ENCODE measurements at regions not wholly inside any gene's neighbourhood (a gene's known extent, or its start where the extent isn't known, plus 50 kb on each side); places are given as distances from the start of the nearest gene placed in this dataset.

DNA sequence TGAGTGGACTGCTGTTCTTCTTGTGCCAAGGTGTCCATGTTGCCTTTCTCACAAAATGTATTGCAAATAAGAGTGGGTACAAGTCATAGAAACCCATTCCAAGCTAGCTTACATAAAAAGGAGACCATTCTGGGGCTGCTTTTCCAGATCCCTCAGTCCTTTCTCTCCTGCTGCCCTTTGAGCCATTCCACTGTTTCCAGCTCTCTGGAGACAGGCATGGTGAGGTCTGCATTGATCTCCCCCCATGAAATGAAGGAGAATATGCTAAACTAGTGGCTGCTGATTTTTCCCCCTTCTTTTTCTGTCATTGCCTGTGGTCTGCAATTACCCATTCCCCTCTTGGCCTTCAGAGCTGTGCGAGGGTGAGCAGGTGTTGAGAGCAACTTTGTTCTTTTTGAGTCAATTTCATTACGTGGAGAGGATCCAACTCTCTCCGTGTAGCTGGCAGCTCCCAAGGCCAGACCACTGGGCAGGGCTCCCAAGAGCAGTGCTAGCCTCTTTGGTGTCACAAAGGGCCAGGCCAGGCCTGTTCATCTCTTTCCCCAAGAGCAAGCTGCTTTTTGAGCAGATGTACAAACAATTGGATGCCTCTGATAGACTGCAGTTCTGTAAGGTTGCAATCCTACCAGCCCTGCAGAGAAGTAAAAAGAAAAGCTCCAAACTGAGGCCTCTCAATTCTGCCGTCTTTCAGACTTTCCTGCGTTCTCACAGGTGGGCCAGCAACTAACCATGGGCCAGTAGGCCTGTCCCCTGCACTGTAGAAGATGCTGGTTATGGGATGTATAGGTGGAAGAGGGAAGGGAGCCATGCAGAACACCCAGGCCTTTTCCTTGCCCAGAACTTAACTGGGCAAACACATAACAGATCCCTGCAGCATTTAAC lies 96.1 kb upstream of the ARMC2 start:
- peak; percentile 22 for DNase-seq (ENCODE audit: low read depth)

- DNase-seq (ENCODE audit: low read depth) = no peak
Observed at GRCh38 chr6:108752733-108753590, 95.3 kb upstream of the ARMC2 start.

DNA sequence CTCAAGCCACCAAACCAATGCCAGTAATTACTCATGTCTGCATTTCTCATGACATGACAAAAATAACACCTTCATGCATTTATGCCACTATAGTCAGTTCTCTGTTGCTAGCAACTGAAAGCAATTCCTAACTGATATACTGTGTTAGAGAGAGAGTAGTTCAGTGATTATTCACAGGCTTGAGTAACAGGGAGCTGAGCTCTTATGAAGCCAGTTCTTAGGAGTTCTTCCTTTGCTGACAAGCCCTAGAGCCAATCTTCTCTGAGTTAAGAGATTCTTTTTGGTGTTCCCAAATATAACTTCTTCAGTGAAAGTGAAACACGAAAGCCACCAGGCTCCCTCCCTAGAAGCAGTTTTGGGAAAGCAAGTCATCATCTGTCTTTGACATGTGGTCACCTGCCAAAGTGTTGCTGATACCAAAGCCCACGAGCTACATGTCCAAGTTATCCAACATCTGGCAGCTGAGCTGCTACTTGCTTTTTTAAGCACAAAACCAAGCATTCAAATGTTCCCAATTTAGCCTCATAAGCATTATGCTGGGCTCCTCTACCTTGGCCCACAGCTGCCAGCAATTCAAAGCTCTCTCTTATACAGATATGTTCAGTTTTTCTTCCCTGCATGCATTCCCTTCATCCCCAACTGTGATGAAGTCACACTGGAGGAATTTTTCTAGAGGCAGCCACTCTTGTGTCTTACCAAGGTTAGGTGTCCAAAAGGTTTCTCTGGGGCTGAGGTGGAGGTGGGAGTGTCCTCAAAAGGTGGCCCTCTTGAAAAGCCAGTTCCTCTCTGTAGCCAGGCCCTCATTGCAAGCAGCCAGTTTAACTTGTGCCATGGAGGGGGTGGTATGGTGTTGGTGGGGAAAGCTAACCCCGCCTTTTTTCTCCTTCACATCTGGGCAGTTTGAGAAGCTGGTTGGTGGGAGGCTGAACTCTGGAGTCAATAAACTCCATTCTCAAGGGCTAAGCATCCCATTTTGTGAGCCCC lies 92.7 kb upstream of the ARMC2 start:
- peak; percentile 53 for DNase-seq (ENCODE audit: low read depth)

DNA sequence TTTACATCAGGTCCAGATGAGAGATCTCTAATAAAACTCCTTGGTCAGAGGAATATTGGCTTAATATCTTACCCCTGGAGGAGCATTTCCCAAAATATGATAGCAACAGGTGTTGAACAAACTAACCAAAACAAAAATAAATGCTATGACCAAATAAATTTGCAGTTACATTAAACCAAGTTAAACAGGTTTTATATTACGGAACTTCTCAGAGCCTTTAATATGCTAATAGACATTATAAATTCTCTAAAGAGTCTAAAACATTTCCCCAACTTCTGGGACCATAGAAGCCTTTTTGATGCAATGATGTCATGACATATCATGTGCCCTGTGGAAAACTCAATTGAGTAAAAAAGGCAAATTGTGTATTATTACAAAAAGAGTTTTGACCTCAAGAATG lies 90.9 kb upstream of the ARMC2 start:
- no peak for DNase-seq (ENCODE audit: low read depth)

GRCh38 chr6:108758884-108759283 lies 89.3 kb upstream of the ARMC2 start:
- DNase-seq (ENCODE audit: low read depth) = no peak

DNA sequence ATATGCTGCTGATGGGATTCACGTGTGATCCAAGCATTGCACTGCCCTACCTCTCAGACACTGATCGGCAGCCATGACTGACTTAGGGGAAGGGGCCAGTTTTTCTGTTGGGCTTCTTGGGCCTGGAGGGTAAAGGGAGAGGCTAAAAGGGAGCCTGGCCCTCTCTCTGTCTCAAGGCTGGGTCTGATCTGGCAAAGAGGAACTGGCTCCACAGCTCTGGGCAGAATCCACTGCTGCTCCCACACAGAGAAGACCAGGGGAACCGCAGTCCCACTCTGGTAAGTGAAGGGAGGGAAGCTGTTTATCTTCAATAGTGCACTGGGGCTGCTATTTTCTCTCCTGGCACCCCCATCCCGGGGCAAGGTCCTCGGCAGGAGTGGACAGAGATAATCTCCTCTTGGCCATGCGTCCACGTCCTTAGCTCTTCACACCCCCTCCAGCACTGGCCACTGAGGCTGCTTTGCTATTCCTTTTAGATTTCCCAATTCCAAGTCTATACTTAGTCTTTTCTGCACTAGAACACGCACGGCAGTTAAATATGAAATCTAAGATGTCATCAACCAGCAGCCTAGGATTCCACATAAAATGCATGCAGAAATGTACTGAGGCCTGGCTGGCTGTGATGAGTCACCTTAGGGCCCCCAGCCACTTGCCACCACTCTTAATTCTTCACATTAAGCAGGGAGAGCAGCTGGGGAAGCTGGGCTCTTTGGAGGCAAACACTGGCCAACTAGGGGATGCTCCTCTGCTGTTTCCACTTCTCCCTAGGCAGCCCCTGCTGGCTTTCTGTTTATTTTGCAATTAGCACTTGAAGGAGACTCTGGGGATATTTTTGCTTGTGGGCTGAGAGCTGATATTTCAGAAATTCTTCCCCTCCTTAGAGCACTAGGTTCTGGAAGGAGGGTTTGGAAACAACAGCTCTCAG lies 87.8 kb upstream of the ARMC2 start:
- peak; percentile 88 for DNase-seq (ENCODE audit: low read depth)

DNA sequence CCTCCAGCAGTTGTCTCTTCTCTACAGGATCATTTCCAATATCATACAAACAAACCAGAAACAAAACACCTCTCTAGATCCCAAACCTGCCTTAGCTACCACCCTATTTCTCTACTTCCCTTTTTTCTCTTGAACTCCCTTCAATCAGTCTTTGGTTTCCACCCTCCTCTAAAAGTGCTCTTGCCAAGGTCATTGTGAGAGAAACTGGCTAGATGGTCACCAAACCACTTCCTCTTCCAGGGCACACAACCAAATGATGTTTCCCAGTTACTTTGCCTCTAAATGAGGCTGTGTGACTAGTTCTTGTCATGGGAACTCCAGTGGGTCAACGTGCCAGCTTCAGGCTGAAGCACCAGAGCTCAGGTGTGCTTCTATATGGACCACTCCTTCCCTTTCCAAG lies 85.8 kb upstream of the ARMC2 start:
- no peak for DNase-seq (ENCODE audit: low read depth)

DNA sequence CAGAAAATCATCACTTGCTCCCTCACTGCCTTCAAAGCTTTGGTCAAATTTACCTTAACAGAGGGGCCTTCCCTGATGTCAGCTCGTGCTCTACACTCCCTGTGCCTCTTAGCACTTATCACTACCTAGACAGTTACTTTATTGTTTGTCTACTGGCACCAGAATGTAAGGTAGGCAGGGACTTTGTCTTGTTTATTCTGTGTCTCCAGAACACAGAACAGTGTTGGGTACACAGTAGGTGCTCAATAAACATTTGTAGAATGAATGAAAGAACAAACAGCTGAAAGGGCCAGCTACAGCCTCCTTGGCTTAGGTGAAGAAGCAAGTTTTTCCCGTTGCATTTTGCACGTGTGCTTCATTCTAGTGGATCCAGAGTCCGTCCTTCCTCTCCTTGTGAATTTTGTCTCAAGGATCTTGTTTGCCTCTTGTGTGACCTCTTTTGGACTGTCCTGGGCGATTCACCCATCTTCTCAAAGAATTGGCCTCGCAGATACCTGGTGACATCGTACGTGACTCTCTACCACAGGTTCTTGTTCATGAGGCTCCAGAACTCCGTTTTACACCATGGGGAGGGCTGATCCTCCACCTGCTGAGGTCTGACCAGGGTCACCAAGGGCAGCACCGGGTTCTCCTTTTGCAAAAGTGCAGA lies 84.2 kb upstream of the ARMC2 start:
- DNase-seq (ENCODE audit: low read depth) = no peak

GRCh38 chr6:108764580-108764950 lies 83.7 kb upstream of the ARMC2 start:
- DNase-seq (ENCODE audit: low read depth) = no peak

DNA sequence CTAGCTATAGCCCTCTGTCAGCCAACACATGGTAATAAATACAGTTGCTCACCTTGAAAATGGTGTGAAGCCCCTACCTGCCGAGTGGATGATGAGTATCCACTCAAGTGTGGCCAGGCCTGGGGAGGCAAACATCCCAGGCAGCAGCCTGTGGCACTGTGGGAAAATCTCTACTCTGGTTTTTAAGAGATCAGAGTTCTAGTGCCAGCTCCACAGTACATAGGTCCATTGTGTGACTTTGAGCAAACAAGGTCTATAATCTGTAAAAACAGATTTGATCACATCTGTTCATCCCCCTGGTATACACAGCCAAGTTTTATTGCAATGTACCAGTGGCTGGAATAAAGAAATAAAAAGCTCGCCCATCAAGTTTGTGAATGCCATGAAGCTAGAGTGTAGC lies 82.7 kb upstream of the ARMC2 start:
- no peak for DNase-seq (ENCODE audit: low read depth)

DNA sequence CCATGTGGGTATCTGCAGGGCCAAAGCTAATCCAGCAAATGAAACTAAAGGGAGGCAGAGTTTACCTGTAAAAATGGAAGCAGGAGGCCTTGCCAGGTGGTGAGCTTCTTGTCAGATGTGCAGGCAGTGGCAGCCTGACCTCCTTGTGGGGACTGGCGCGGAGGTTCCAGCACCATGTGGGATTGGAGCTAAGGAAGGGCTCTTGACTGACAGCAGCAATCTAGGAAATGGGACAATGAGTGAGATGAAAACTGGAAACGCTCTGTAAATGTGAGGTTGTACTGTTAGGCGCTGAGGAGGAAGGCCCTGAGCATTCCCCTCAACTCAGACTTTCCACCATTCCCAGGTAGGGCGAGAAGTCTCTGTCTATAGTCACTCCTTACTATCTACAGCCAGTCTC lies 81.8 kb upstream of the ARMC2 start:
- DNase-seq (ENCODE audit: low read depth) = no peak

GRCh38 chr6:108766886-108767285 lies 81.3 kb upstream of the ARMC2 start:
- DNase-seq (ENCODE audit: low read depth) = no peak

DNA sequence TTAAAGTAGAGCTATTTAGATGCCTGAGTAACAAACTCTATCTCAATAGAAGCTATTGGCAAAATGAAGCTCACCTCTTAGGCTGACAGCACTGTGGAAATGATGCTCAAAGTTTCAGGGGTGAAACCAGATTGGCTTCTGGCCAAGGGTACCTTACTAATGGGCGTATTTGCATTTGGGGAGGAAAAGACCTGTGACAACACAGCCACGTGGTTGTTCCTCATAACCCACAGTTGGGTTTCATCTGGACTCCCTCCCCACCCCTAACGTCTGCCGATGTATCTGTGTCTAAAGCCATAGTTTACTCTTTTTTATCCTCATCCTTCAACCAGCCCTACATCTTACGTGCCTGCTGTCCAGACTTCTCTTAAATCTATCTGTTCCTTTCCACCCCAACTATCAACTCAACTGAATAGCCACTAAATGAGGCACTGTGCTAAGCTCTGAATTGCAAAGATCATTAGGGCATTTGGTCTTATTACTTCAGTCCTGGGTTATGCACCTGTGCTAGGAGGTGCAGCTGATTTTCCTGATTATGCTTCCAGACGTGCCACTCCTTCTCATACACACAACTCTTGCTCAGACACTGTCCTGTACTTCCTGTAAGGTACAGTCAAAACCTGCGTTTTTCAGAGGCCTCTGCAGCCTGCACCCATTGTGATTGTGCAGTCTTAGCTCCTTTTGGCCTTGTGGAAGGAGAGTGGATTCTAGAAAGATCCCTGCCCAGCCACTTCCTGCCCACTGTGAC lies 80.6 kb upstream of the ARMC2 start:
- no peak for DNase-seq (ENCODE audit: low read depth)

DNA sequence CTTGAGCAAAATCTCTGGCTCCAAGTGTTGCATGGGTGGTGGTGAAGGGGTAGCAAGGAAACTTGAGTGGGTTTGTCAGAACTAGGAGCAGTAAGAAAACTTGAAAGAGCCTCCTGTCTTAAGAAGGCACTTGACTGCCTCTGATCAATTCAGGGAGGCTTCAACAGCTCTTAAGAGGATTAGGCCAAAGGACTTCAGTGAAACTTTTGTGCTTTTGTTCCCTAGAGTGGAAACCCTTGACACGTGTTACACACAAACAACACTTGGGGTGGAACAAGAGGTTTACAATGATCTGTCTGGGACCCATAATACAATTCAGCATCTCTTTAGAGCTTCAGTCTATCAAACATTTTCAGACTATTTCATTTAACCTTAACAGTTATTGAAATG lies 80.1 kb upstream of the ARMC2 start:
- DNase-seq (ENCODE audit: low read depth) = no peak

DNA sequence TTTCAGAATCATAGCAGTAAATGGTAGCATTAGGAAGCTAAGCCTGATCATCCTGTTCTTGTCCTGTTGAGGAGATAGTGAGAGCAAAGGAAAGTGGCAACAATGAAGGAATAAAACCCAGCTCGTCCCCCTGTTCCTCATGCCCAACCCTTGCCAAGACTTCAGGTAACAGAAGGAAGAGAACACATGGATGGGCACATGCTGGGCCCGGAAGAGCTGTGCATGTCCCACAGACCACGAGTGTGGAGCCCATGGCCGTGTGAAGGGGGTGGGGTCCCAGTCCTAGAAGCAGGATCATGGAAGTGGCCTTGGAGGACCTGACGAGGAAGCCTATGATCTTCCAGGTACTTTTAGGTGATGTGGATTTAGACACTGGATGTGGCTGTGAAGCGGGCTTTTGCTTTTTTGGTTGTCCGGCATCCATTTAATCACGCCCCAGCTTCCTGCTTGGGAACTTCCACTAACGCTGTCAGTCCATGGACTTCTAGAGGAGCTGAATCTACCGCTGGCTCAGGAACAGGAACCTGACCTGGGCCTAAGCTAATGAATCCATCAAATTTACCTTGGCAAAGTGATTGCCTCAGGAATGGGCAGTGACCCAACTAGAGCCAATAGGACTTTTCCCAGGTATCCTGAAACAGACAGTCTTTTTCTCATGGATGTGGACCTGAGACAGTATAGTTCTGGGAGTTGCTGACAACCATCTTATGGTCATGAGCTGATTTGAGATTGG lies 79.3 kb upstream of the ARMC2 start:
- DNase-seq (ENCODE audit: low read depth) = no peak

GRCh38 chr6:108771421-108771820 lies 76.8 kb upstream of the ARMC2 start:
- peak; percentile 13 for DNase-seq (ENCODE audit: low read depth)

DNA sequence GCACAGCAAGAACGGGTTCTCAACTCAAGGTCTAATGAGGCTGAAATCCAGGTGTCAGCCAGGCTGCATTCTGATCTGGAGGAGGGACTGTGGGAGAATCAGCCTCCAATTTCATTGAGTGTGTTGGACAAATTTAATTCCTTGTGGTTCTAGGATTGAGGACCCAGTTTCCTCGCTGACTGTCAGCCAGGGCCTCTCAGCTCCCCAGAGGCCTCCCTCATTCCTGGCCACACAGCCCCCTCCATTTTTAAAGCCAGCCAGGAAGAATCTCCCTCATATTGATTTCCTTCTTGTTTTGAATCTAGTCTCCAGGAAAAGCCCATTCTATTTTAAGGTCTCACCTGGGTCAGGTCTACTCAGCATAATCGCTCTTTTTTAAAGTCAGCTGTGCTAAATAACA lies 73.7 kb upstream of the ARMC2 start:
- no peak for DNase-seq (ENCODE audit: low read depth)

DNA sequence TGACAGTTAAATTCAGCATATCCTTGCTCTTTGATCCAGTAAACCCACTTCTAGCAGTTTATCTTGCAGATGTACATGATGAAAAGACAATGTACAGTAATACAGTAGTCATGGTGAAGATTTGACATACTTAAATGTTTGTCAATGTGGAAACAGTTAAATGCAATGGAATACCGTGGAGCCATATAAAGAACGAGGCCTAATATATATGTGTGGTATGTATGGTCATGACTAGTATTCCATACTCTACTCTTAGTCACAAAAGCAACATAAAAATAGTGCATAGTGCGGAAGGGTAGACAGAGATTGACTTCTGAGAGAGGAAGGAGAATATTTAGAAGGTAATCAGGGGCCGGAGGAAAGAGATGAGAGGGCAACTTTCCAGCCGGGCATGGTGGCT lies 70.7 kb upstream of the ARMC2 start:
- no peak for DNase-seq (ENCODE audit: low read depth)
